Pancreas (tissue), 10 donors: ENCODE measurements at regions not wholly inside any gene's neighbourhood (a gene's known extent, or its start where the extent isn't known, plus 50 kb on each side); places are given as distances from the start of the nearest gene placed in this dataset.
"Not testable (repeated sequence)": the region's sequence is repeated elsewhere in the genome, so short reads cannot be mapped to it uniquely, and the experiment has no call there.

Experiments used
- ATAC-seq, 4 donors: fragments of 200-7000 bp; cut with Tn5 transposase; one replicate each; pipeline versions ENCODE4 v1.8.0 to v1.9.1; 2020; ENCODE audit warnings: mild to moderate bottlenecking in 4 of 4, moderate library complexity in 4 of 4
- DNase-seq, 6 donors: peaks; one replicate each; pipeline ENCODE4 v3.0.0-alpha.2; 2020
- FAIRE-seq: peaks from 2 replicates; lab custom pipeline; 2012; peaks lifted over from hg19 to GRCh38; lab: Jason Lieb, UNC
- H3K27ac ChIP-seq, 4 donors: fragments of 200-600 bp; sonication (generic); 1 replicate in 3 of 4; 2 replicates in 1 of 4; pipeline versions ENCODE4 v1.5.0 to v1.8.0; 2020
- H3K27me3 ChIP-seq, 4 donors: fragments of 200-600 bp; one replicate each; pipeline ENCODE4 v1.8.0; 2021
- H3K36me3 ChIP-seq, 3 donors: fragments of 200-600 bp; sonication (generic) in 1 of 3; one replicate each; pipeline versions ENCODE4 v1.5.0 to v1.8.0; 2020 to 2021
- H3K4me1 ChIP-seq, 3 donors: fragments of 200-600 bp; one replicate each; pipeline ENCODE4 v1.8.0; 2021
- H3K4me3 ChIP-seq, 4 donors: fragments of 200-600 bp; sonication (generic) in 2 of 4; one replicate each; pipeline versions ENCODE4 v1.5.0 to v1.8.0; 2020 to 2021
- H3K9me3 ChIP-seq, 4 donors: fragments of 200-600 bp; one replicate each; pipeline ENCODE4 v1.8.0; 2021
- CTCF ChIP-seq, 4 donors: fragments of 200-600 bp; sonication (generic) in 3 of 4; IDR thresholded peaks; one replicate each; pipeline versions ENCODE4 v1.5.0 to v1.8.0; 2021; ENCODE audit warnings: antibody characterized with exemption in 4 of 4
- WGBS, 2 donors: extraction: QIAGEN DNeasy Blood & Tissue Kit; methylation state at CpG; one replicate each; pipeline ENCODE4 v1.1.7; 2013; 5-methylcytosine and 5-hydroxymethylcytosine counted together
- intact Hi-C, 3 donors: fragments of 100-400 bp; cut with DNase I; formaldehyde crosslinking; loops; one replicate each; pipeline versions ENCODE4 v1.11.1 to v1.14.2; 2022
- donor health status: healthy with polysubstance abuse.
- donor health status: DM: no; HTN: no; CAD: no; lungs with moderate emphysema.
- donor health status: DM: no; HTN: no; CAD: no.
- donor health status: control.
- donor health status: control.
- donor health status: Bipolar disorder and iron deficiency.
- donor health status: DM: yes; HTN: yes; CAD: no.
- donor health status: DM: no; HTN: no; CAD: no.
- donor health status: DM: no; HTN: no; CAD: no.
- donor health status: DM: yes; HTN: yes; CAD: no.

GRCh38 chr3:40901796-40902195 lies 297.5 kb upstream of the CTNNB1 start:
- H3K27ac ChIP-seq, result no peak overlapping the region
- intact Hi-C loops, result no loop called here
- no peaks in the 10 kb centered on the region for H3K9me3 ChIP-seq

GRCh38 chr3:40907907-40908465 lies 291.3 kb upstream of the CTNNB1 start:
- not testable (repeated sequence) for FAIRE-seq
- WGBS, 2 donors, result 77 to 84% methylated on average over 24 to 26 of the region's 26 CpGs

More at GRCh38 chr3:40901796-40902195, 297.5 kb upstream of the CTNNB1 start:
- Histone ChIP-seq H3K4me3 (no peak overlapping the region), H3K27me3 (no peaks in the 10 kb centered on the region), H3K4me1 (no peaks in the 10 kb centered on the region), H3K36me3 (no peaks in the 10 kb centered on the region)
- ATAC-seq (no peak), FAIRE-seq (no peak), DNase-seq (no peak)
- no peak for TF ChIP-seq CTCF (IDR thresholded peaks at IDR 0.05)

GRCh38 chr3:40908612-40909011 lies 290.7 kb upstream of the CTNNB1 start:
- FAIRE-seq (no peak), DNase-seq (no peak), ATAC-seq (no peak)
- Histone ChIP-seq H3K27me3 (no peaks in the 10 kb centered on the region), H3K9me3 (no peaks in the 10 kb centered on the region), H3K4me3 (no peak overlapping the region), H3K27ac (no peak overlapping the region), H3K4me1 (peaks cover 10 to 22% (median 20%) of the 10 kb centered on the region in 3 donors), H3K36me3 (no peaks in the 10 kb centered on the region)
- TF ChIP-seq CTCF (IDR thresholded peaks at IDR 0.05), result no peak
- 87 to 96% methylated on average over 3 of the region's 3 CpGs for WGBS, 2 donors
- intact Hi-C loops, result no loop called here

More at GRCh38 chr3:40907907-40908465, 291.3 kb upstream of the CTNNB1 start:
- H3K9me3 ChIP-seq, H3K36me3 ChIP-seq, DNase-seq, intact Hi-C loops, ATAC-seq, H3K4me3 ChIP-seq, H3K27ac ChIP-seq, H3K27me3 ChIP-seq: not testable (repeated sequence)
- peaks cover 9 to 16% (median 14%) of the 10 kb centered on the region in 3 donors for H3K4me1 ChIP-seq

- TF ChIP-seq CTCF (IDR thresholded peaks at IDR 0.05), result no peak
- peak in 2 of 4 donors; percentile 21 to 40 for ATAC-seq
- H3K27me3 ChIP-seq, result no peaks in the 10 kb centered on the region
- DNase-seq, result no peak
- no peak overlapping the region for H3K4me3 ChIP-seq
- FAIRE-seq, result no peak
- no peaks in the 10 kb centered on the region for H3K9me3 ChIP-seq
- no peak overlapping the region for H3K27ac ChIP-seq
- 85 to 86% methylated on average over 2 of the region's 2 CpGs for WGBS, 2 donors
- H3K36me3 ChIP-seq, result no peaks in the 10 kb centered on the region
- peaks cover 13 to 27% (median 22%) of the 10 kb centered on the region in 3 donors for H3K4me1 ChIP-seq
- intact Hi-C loops, result no loop called here
These were observed 288.0 kb upstream of the CTNNB1 start for GRCh38 chr3:40911264-40911663.

GRCh38 chr3:40911928-40912327 lies 287.4 kb upstream of the CTNNB1 start:
- WGBS, 2 donors, result 6 to 17% methylated on average over 1 of the region's 1 CpG
- no peaks in the 10 kb centered on the region for H3K27me3 ChIP-seq
- intact Hi-C loops, result no loop called here
- no peak for TF ChIP-seq CTCF (IDR thresholded peaks at IDR 0.05)
- H3K36me3 ChIP-seq, result no peaks in the 10 kb centered on the region
- H3K27ac ChIP-seq, result no peak overlapping the region
- DNase-seq, result no peak
- H3K4me1 ChIP-seq, result peaks cover 13 to 27% (median 22%) of the 10 kb centered on the region in 3 donors
- no peaks in the 10 kb centered on the region for H3K9me3 ChIP-seq
- FAIRE-seq, result no peak
- peak; percentile 69 to 91 (median 88) for ATAC-seq
- H3K4me3 ChIP-seq, result no peak overlapping the region
